IMR-90 (cell line): ENCODE measurements at regions not wholly inside any gene's neighbourhood (a gene's known extent, or its start where the extent isn't known, plus 50 kb on each side); places are given as distances from the start of the nearest gene placed in this dataset.

Experiments used
- ATAC-seq: fragments of 200-7000 bp; cut with Tn5 transposase; 2 replicates; pipeline ENCODE4 v1.9.1; 2020; ENCODE audit warnings: low read depth, mild to moderate bottlenecking, moderate library complexity
- BruUV-seq: library from RNA; stranded (reverse); fragments of 400-500 nt; replicated peaks from 2 replicates; lab custom pipeline; 2021; lab: Mats Ljungman, UMichigan
- CTCF ChIA-PET: fragments of 300-600 bp; formaldehyde crosslinking; extraction: SDS; loops from one replicate; lab custom pipeline; 2021; ENCODE audit warnings: antibody characterized with exemption; lab: Yijun Ruan, JAX
- POLR2A ChIA-PET: fragments of 300-600 bp; sonication (Branson Sonifier 250); formaldehyde crosslinking; loops from one replicate; lab custom pipeline; 2022; ENCODE audit warnings: antibody characterized with exemption; ENCODE audit not compliant: unreplicated experiment; lab: Charles Lee
- DNase-seq: peaks from one replicate; pipeline ENCODE4 v3.0.0; 2013
- H2AFZ ChIP-seq: replicated peaks from 2 replicates; pipeline ENCODE3; 2013; ENCODE audit warnings: low read length, mild to moderate bottlenecking; ENCODE audit not compliant: poor library complexity
- H2AK5ac ChIP-seq: 2 replicates; pipeline ENCODE4 v1.6.1; 2013; ENCODE audit warnings: low read depth, low read length, inconsistent platforms
- H2AK9ac ChIP-seq: replicated peaks from 2 replicates; pipeline ENCODE3; 2013; ENCODE audit warnings: mild to moderate bottlenecking, low read depth, low read length, moderate library complexity; ENCODE audit not compliant: poor library complexity
- H2BK120ac ChIP-seq: 2 replicates; pipeline ENCODE4 v1.6.1; 2013; ENCODE audit warnings: low read depth, low read length, inconsistent platforms
- H2BK15ac ChIP-seq: 3 replicates; pipeline ENCODE4 v1.6.1; 2013; ENCODE audit warnings: low read depth, low read length, inconsistent platforms
- H2BK20ac ChIP-seq: 2 replicates; pipeline ENCODE4 v1.6.1; 2013; ENCODE audit warnings: low read depth, mild to moderate bottlenecking, inconsistent platforms, low read length, moderate library complexity
- H2BK5ac ChIP-seq: 2 replicates; pipeline ENCODE4 v1.6.1; 2013; ENCODE audit warnings: mild to moderate bottlenecking, low read depth, low read length, inconsistent platforms; ENCODE audit not compliant: poor library complexity, severe bottlenecking
- H3K14ac ChIP-seq: replicated peaks from 2 replicates; pipeline ENCODE4 v1.6.1; 2013; ENCODE audit warnings: low read depth, low read length, inconsistent platforms
- H3K18ac ChIP-seq: 2 replicates; pipeline ENCODE4 v1.6.1; 2013; ENCODE audit warnings: low read depth, low read length, control low read depth
- H3K23ac ChIP-seq: 2 replicates; pipeline ENCODE4 v1.6.1; 2013; ENCODE audit warnings: low read depth, low read length, inconsistent platforms
- H3K27ac ChIP-seq: 2 replicates; pipeline ENCODE4 v1.5.1; 2013; ENCODE audit warnings: mild to moderate bottlenecking, control low read depth, low read length; ENCODE audit not compliant: insufficient read depth
- H3K27me3 ChIP-seq: 2 replicates; pipeline ENCODE4 v1.6.1; 2013; ENCODE audit warnings: low read length; ENCODE audit not compliant: control insufficient read depth, insufficient read depth
- H3K36me3 ChIP-seq: 2 replicates; pipeline ENCODE4 v1.6.1; 2013; ENCODE audit warnings: low read length, mixed read lengths; ENCODE audit not compliant: control insufficient read depth, insufficient read depth
- H3K4ac ChIP-seq: 2 replicates; pipeline ENCODE4 v1.6.1; 2013; ENCODE audit warnings: low read depth, low read length, inconsistent platforms
- H3K4me1 ChIP-seq: 2 replicates; pipeline ENCODE4 v1.6.1; 2013; ENCODE audit warnings: low read length, mixed read lengths; ENCODE audit not compliant: control insufficient read depth, insufficient read depth
- H3K4me2 ChIP-seq: 2 replicates; pipeline ENCODE4 v1.6.1; 2013; ENCODE audit warnings: low read depth, mild to moderate bottlenecking, control low read depth, low read length, moderate library complexity
- H3K4me3 ChIP-seq: 2 replicates; pipeline ENCODE4 v1.5.1; 2013; ENCODE audit warnings: low read depth, mild to moderate bottlenecking, control low read depth, low read length, moderate library complexity; ENCODE audit not compliant: insufficient read depth
- H3K56ac ChIP-seq: 2 replicates; pipeline ENCODE4 v1.6.1; 2013; ENCODE audit warnings: low read length, inconsistent platforms; ENCODE audit not compliant: insufficient read depth; ENCODE audit errors: extremely low read depth
- H3K79me1 ChIP-seq, 2 experiments: 2 replicates each; pipeline ENCODE4 v1.6.1; 2013; ENCODE audit warnings: low read length in 2 of 2, inconsistent platforms in 1 of 2, low read depth in 1 of 2
- H3K9ac ChIP-seq: 2 replicates; pipeline ENCODE4 v1.6.1; 2013; ENCODE audit warnings: low read depth, low read length, control low read depth
- H3K9me1 ChIP-seq: 2 replicates; pipeline ENCODE4 v1.6.1; 2013; ENCODE audit warnings: low read length, inconsistent platforms; ENCODE audit not compliant: insufficient read depth
- H3K9me3 ChIP-seq: 2 replicates; pipeline ENCODE4 v1.6.1; 2013; ENCODE audit warnings: low read length; ENCODE audit not compliant: control insufficient read depth, insufficient read depth
- H4K20me1 ChIP-seq: 2 replicates; pipeline ENCODE4 v1.6.1; 2013; ENCODE audit warnings: low read length, inconsistent platforms; ENCODE audit not compliant: insufficient read depth
- H4K5ac ChIP-seq: 2 replicates; pipeline ENCODE4 v1.6.1; 2013; ENCODE audit warnings: mild to moderate bottlenecking, low read depth, low read length, control low read depth
- H4K8ac ChIP-seq, 2 experiments: 2 replicates each; pipeline ENCODE4 v1.6.1; 2013; ENCODE audit warnings: low read depth in 2 of 2, low read length in 2 of 2, control low read depth in 1 of 2, inconsistent platforms in 1 of 2
- H4K91ac ChIP-seq: 2 replicates; pipeline ENCODE4 v1.6.1; 2013; ENCODE audit warnings: low read depth, low read length, inconsistent platforms; ENCODE audit not compliant: insufficient read depth
- BHLHE40 ChIP-seq: fragments of 150-350 bp; IDR thresholded peaks from 2 replicates; pipeline ENCODE4 v1.6.1; 2016; ENCODE audit warnings: mild to moderate bottlenecking, low read depth, low read length
- CEBPB ChIP-seq: IDR thresholded peaks from 2 replicates; pipeline ENCODE4 v1.6.1; 2012; ENCODE audit warnings: low read depth, low read length, improper control_type of control experiment
- CHD1 ChIP-seq: IDR thresholded peaks from 2 replicates; pipeline ENCODE4 v1.6.1; 2012; ENCODE audit warnings: low read depth, low read length, improper control_type of control experiment
- CTCF ChIP-seq: conservative IDR thresholded peaks from 2 replicates; pipeline ENCODE4 v1.5.1; 2012; ENCODE audit warnings: mild to moderate bottlenecking, low read depth, low read length, improper control_type of control experiment
- ELK1 ChIP-seq: fragments of 150-350 bp; IDR thresholded peaks from 2 replicates; pipeline ENCODE4 v1.6.1; 2016; ENCODE audit warnings: low read depth, mild to moderate bottlenecking, low read length, moderate library complexity, borderline replicate concordance
- FOS ChIP-seq: fragments of 150-350 bp; IDR thresholded peaks from 2 replicates; pipeline ENCODE4 v1.6.1; 2016; ENCODE audit warnings: low read depth, low read length
- MAFK ChIP-seq: IDR thresholded peaks from 2 replicates; pipeline ENCODE4 v1.6.1; 2012; ENCODE audit warnings: low read depth, low read length, improper control_type of control experiment
- MAZ ChIP-seq: IDR thresholded peaks from 2 replicates; pipeline ENCODE4 v1.6.1; 2012; ENCODE audit warnings: low read depth, mild to moderate bottlenecking, low read length, improper control_type of control experiment, moderate library complexity, borderline replicate concordance
- MXI1 ChIP-seq: IDR thresholded peaks from 2 replicates; pipeline ENCODE4 v1.6.1; 2012; ENCODE audit warnings: low read depth, mild to moderate bottlenecking, low read length, moderate library complexity, borderline replicate concordance
- NFE2L2 ChIP-seq: fragments of 150-350 bp; IDR thresholded peaks from 2 replicates; pipeline ENCODE4 v1.6.1; 2016; ENCODE audit warnings: low read depth, mild to moderate bottlenecking, low read length
- POLR2A ChIP-seq: IDR thresholded peaks from 2 replicates; pipeline ENCODE4 v1.6.1; 2012; ENCODE audit warnings: mild to moderate bottlenecking, low read depth, low read length
- RAD21 ChIP-seq: IDR thresholded peaks from 2 replicates; pipeline ENCODE4 v1.6.1; 2012; ENCODE audit warnings: low read length, improper control_type of control experiment
- RCOR1 ChIP-seq: IDR thresholded peaks from 2 replicates; pipeline ENCODE4 v1.6.1; 2012; ENCODE audit warnings: mild to moderate bottlenecking, low read length, improper control_type of control experiment; ENCODE audit not compliant: insufficient replicate concordance
- RFX5 ChIP-seq: IDR thresholded peaks from 2 replicates; pipeline ENCODE4 v1.8.0; 2012; ENCODE audit warnings: low read depth, mild to moderate bottlenecking, low read length, moderate library complexity
- SMC3 ChIP-seq: fragments of 150-350 bp; IDR thresholded peaks from 2 replicates; pipeline ENCODE4 v1.6.1; 2016; ENCODE audit warnings: low read depth, mild to moderate bottlenecking, antibody characterized with exemption, low read length, moderate library complexity
- USF2 ChIP-seq: fragments of 150-350 bp; IDR thresholded peaks from 2 replicates; pipeline ENCODE4 v1.6.1; 2017; ENCODE audit warnings: mild to moderate bottlenecking, antibody characterized with exemption, low read length, low read depth
- WGBS, 2 experiments: methylation state at CpG; one replicate each; pipeline versions ENCODE4 v1.1.5 to v1.1.7; 2013; ENCODE audit warnings: missing lambda C conversion rate in 2 of 2; ENCODE audit not compliant: insufficient read length in 1 of 2; ENCODE audit errors: extremely low coverage in 2 of 2; 5-methylcytosine and 5-hydroxymethylcytosine counted together
- dilution Hi-C: fragments of 300-500 bp; cut with HindIII; formaldehyde crosslinking; loops from one replicate; pipeline ENCODE4 v1.14.3; 2018; ENCODE audit warnings: low sequenced_read_pairs; ENCODE audit not compliant: unreplicated experiment
- in situ Hi-C: fragments of 300-500 bp; cut with MboI; formaldehyde crosslinking; loops from 3 replicates; pipeline ENCODE4 v1.14.3; 2019; ENCODE audit warnings: low sequenced_read_pairs, inconsistent platforms, mixed read lengths
- intact Hi-C: fragments of 100-400 bp; cut with micrococcal nuclease; formaldehyde crosslinking; loops from 2 replicates; pipeline ENCODE4 v1.10.0; 2022

- dilution Hi-C loops = no loop called here
- H4K91ac ChIP-seq = no peak overlapping the region
- H3K4me1 ChIP-seq = no peaks in the 10 kb centered on the region
- no peak overlapping the region for H3K23ac ChIP-seq
- no peaks in the 10 kb centered on the region for H3K79me1 ChIP-seq
- POLR2A ChIA-PET = no interaction called here
- WGBS, 2 experiments = no CpG with 5 or more reads among the region's 3 CpGs
- no peak overlapping the region for H2BK120ac ChIP-seq
- H2BK15ac ChIP-seq = no peak overlapping the region
- H3K9ac ChIP-seq = no peak overlapping the region
- H2BK5ac ChIP-seq = no peak overlapping the region
- H3K4ac ChIP-seq = no peak overlapping the region
- no peak overlapping the region for H4K8ac ChIP-seq
- TF ChIP-seq SMC3 (no peak), RFX5 (no peak), MXI1 (no peak), POLR2A (no peak), BHLHE40 (no peak), RAD21 (no peak), MAZ (no peak), RCOR1 (no peak), FOS (no peak), CHD1 (no peak), ELK1 (no peak), USF2 (no peak), MAFK (no peak), NFE2L2 (no peak), CTCF (no peak), CEBPB (no peak)
- intact Hi-C loops = no loop called here
- DNase-seq (no peak), ATAC-seq (no peak)
- H3K9me1 ChIP-seq = no peaks in the 10 kb centered on the region
- no TSS peak for BruUV-seq
- CTCF ChIA-PET = no interaction called here
- no peak overlapping the region for H3K27ac ChIP-seq
- no peak overlapping the region for H3K14ac ChIP-seq
- H4K20me1 ChIP-seq = no peaks in the 10 kb centered on the region
- H2AK5ac ChIP-seq = no peak overlapping the region
- H2BK20ac ChIP-seq = no peak overlapping the region
- H3K4me2 ChIP-seq = no peak overlapping the region
- no peak overlapping the region for H4K5ac ChIP-seq
- in situ Hi-C loops = no loop called here
- H2AFZ ChIP-seq = no peak overlapping the region
- no peak overlapping the region for H3K56ac ChIP-seq
- H3K9me3 ChIP-seq = peaks cover 23% of the 10 kb centered on the region
- no peaks in the 10 kb centered on the region for H3K27me3 ChIP-seq
- no peaks in the 10 kb centered on the region for H3K36me3 ChIP-seq
- no peak overlapping the region for H2AK9ac ChIP-seq
- H3K4me3 ChIP-seq = no peak overlapping the region
- no peak overlapping the region for H3K18ac ChIP-seq
Measured at GRCh38 chr12:127803545-127803944, 463.4 kb upstream of the TMEM132C start.
